DOHH2 (cell line): ENCODE measurements at regions not wholly inside any gene's neighbourhood (a gene's known extent, or its start where the extent isn't known, plus 50 kb on each side); places are given as distances from the start of the nearest gene placed in this dataset.

Source experiments
- H3F3A ChIP-seq: fragments of 200-600 bp; sonication (generic), shearing (Covaris generic); 2 replicates; pipeline ENCODE4 v1.6.0; 2016; ENCODE audit warnings: antibody characterized with exemption, mild to moderate bottlenecking; ENCODE audit not compliant: control insufficient read depth, insufficient read depth
- H3K27ac ChIP-seq: fragments of 200-600 bp; sonication (generic); 2 replicates; pipeline ENCODE4 v1.5.1; 2014; ENCODE audit warnings: low read depth, mild to moderate bottlenecking, low read length, moderate library complexity
- H3K27me3 ChIP-seq: fragments of 200-600 bp; sonication (generic); 2 replicates; pipeline ENCODE4 v1.6.1; 2014; ENCODE audit warnings: mild to moderate bottlenecking, low read length, mixed read lengths; ENCODE audit not compliant: control insufficient read depth
- H3K36me3 ChIP-seq: fragments of 200-600 bp; sonication (generic); 2 replicates; pipeline ENCODE4 v1.6.1; 2014; ENCODE audit warnings: mild to moderate bottlenecking, low read length, moderate library complexity, mixed read lengths; ENCODE audit not compliant: control insufficient read depth
- H3K4me1 ChIP-seq: fragments of 200-600 bp; sonication (generic); 2 replicates; pipeline ENCODE4 v1.6.1; 2014; ENCODE audit warnings: mild to moderate bottlenecking, low read length, mixed read lengths; ENCODE audit not compliant: control insufficient read depth
- H3K4me2 ChIP-seq: fragments of 200-600 bp; sonication (generic); 2 replicates; pipeline ENCODE4 v1.6.0; 2014; ENCODE audit warnings: mild to moderate bottlenecking, low read length, moderate library complexity
- H3K4me3 ChIP-seq: fragments of 200-600 bp; sonication (generic); 2 replicates; pipeline ENCODE4 v1.5.1; 2014; ENCODE audit warnings: mild to moderate bottlenecking, low read length, mixed read lengths
- H3K79me2 ChIP-seq: fragments of 200-600 bp; sonication (generic); 2 replicates; pipeline ENCODE4 v1.6.1; 2014; ENCODE audit warnings: mild to moderate bottlenecking, low read length, mixed read lengths; ENCODE audit not compliant: control insufficient read depth
- H3K9me2 ChIP-seq: fragments of 200-600 bp; sonication (generic); replicated peaks from 2 replicates; pipeline ENCODE4 v1.6.1; 2014; ENCODE audit warnings: mild to moderate bottlenecking, low read length, mixed read lengths; ENCODE audit not compliant: control insufficient read depth
- H3K9me3 ChIP-seq: fragments of 200-600 bp; sonication (generic); 2 replicates; pipeline ENCODE4 v1.6.1; 2014; ENCODE audit warnings: antibody characterized with exemption, low read length, mixed read lengths; ENCODE audit not compliant: control insufficient read depth, insufficient read depth
- H4K20me1 ChIP-seq: fragments of 200-600 bp; sonication (generic); 2 replicates; pipeline ENCODE4 v1.6.0; 2014; ENCODE audit warnings: low read depth, mild to moderate bottlenecking, antibody characterized with exemption, low read length, moderate library complexity; ENCODE audit not compliant: control insufficient read depth, insufficient read depth
- EZH2phosphoT487 ChIP-seq: fragments of 200-600 bp; sonication (generic); IDR thresholded peaks from 2 replicates; pipeline ENCODE4 v1.6.1; 2017; ENCODE audit warnings: borderline replicate concordance, mild to moderate bottlenecking, antibody characterized with exemption, low read length, moderate library complexity, mixed read lengths
- TF ChIP-seq, protein P1 (sequence below): fragments of 200-600 bp; sonication (generic); IDR thresholded peaks from one replicate; pipeline ENCODE4 v1.5.1; 2014; ENCODE audit warnings: antibody characterized with exemption, mild to moderate bottlenecking, low read depth, low read length; ENCODE audit not compliant: poor library complexity, severe bottlenecking

- Histone ChIP-seq H3K27me3 (0 out of 2 replicates have a peak, but pooled peaks cover 9% of the 10 kb centered on the region), H3K9me3 (no peaks in the 10 kb centered on the region), H3K4me1 (no peaks in the 10 kb centered on the region), H4K20me1 (no peaks in the 10 kb centered on the region), H3K79me2 (no peaks in the 10 kb centered on the region), H3F3A (no peaks in the 10 kb centered on the region), H3K27ac (no peak overlapping the region), H3K9me2 (no peaks in the 10 kb centered on the region), H3K4me3 (no peak overlapping the region), H3K4me2 (no peak overlapping the region), H3K36me3 (no peaks in the 10 kb centered on the region)
- TF ChIP-seq EZH2phosphoT487, result no peak
- TF ChIP-seq, protein P1, sequence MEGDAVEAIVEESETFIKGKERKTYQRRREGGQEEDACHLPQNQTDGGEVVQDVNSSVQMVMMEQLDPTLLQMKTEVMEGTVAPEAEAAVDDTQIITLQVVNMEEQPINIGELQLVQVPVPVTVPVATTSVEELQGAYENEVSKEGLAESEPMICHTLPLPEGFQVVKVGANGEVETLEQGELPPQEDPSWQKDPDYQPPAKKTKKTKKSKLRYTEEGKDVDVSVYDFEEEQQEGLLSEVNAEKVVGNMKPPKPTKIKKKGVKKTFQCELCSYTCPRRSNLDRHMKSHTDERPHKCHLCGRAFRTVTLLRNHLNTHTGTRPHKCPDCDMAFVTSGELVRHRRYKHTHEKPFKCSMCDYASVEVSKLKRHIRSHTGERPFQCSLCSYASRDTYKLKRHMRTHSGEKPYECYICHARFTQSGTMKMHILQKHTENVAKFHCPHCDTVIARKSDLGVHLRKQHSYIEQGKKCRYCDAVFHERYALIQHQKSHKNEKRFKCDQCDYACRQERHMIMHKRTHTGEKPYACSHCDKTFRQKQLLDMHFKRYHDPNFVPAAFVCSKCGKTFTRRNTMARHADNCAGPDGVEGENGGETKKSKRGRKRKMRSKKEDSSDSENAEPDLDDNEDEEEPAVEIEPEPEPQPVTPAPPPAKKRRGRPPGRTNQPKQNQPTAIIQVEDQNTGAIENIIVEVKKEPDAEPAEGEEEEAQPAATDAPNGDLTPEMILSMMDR, result peak; percentile 96
These were observed 161.6 kb upstream of the PRSS1 start for GRCh38 chr7:142587578-142588191.

DNA sequence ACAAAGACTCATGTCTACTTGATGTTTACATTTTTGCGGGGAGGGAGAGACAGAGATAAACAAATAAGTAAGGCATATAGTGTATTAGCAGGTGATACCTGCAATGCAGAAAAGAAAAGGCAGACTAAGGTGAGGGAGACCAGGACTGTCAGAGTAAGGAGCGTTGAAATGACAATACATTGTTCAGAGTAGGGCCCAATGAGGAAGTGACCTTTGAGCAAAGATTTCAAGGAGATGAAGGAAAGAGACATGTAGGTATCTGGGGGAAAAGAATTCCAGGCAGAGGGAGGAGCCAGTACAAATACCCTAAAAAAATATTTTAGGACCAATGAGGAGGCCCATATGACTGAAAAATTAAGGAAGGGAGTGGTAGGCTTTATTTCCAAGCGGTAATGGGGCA, 162.7 kb upstream of the PRSS1 start:
- no peaks in the 10 kb centered on the region for H4K20me1 ChIP-seq
- H3K27me3 ChIP-seq, result 0 out of 2 replicates have a peak, but pooled peaks cover 6% of the 10 kb centered on the region
- no peak overlapping the region for H3K4me2 ChIP-seq
- H3F3A ChIP-seq, result no peaks in the 10 kb centered on the region
- H3K4me1 ChIP-seq, result no peaks in the 10 kb centered on the region
- H3K9me2 ChIP-seq, result no peaks in the 10 kb centered on the region
- TF ChIP-seq EZH2phosphoT487, result no peak
- TF ChIP-seq, protein P1, result no peak
- no peak overlapping the region for H3K4me3 ChIP-seq
- no peaks in the 10 kb centered on the region for H3K36me3 ChIP-seq
- no peaks in the 10 kb centered on the region for H3K9me3 ChIP-seq
- no peaks in the 10 kb centered on the region for H3K79me2 ChIP-seq
- H3K27ac ChIP-seq, result no peak overlapping the region

GRCh38 chr7:142585425-142585824, 163.8 kb upstream of the PRSS1 start:
- Histone ChIP-seq H3K36me3 (no peaks in the 10 kb centered on the region), H3K27ac (no peak overlapping the region), H4K20me1 (no peaks in the 10 kb centered on the region), H3K9me3 (no peaks in the 10 kb centered on the region), H3K4me1 (no peaks in the 10 kb centered on the region), H3K79me2 (no peaks in the 10 kb centered on the region), H3K4me2 (no peak overlapping the region), H3F3A (no peaks in the 10 kb centered on the region), H3K27me3 (0 out of 2 replicates have a peak, but pooled peaks cover 2% of the 10 kb centered on the region), H3K4me3 (no peak overlapping the region), H3K9me2 (no peaks in the 10 kb centered on the region)
- TF ChIP-seq, protein P1, result no peak
- no peak for TF ChIP-seq EZH2phosphoT487
